SKM-1 (cell line): ENCODE measurements at regions not wholly inside any gene's neighbourhood (a gene's known extent, or its start where the extent isn't known, plus 50 kb on each side); places are given as distances from the start of the nearest gene placed in this dataset.

Experiments
- DNase-seq: peaks from one replicate; lab custom pipeline; 2025; ENCODE audit not compliant: unreplicated experiment; lab: John Stamatoyannopoulos, UW

GRCh38 chr7:79590391-79590790, 136.9 kb upstream of the MAGI2 start:
- no peak for DNase-seq

GRCh38 chr7:79570903-79571302, 117.4 kb upstream of the MAGI2 start:
- DNase-seq = no peak

GRCh38 chr7:79563821-79564522, 110.5 kb upstream of the MAGI2 start:
- no peak for DNase-seq

- no peak for DNase-seq
Measured at GRCh38 chr7:79555571-79555970, 102.1 kb upstream of the MAGI2 start.

GRCh38 chr7:79553811-79554555, 100.5 kb upstream of the MAGI2 start:
- no peak for DNase-seq

- no peak for DNase-seq
Measured at GRCh38 chr7:79552463-79552862, 99.0 kb upstream of the MAGI2 start.

- no peak for DNase-seq
Measured at GRCh38 chr7:79548727-79549126, 95.3 kb upstream of the MAGI2 start.

GRCh38 chr7:79547132-79547531, 93.7 kb upstream of the MAGI2 start:
- DNase-seq = no peak

GRCh38 chr7:79540592-79540991, 87.1 kb upstream of the MAGI2 start:
- DNase-seq = no peak

GRCh38 chr7:79534128-79534527, 80.7 kb upstream of the MAGI2 start:
- no peak for DNase-seq

- DNase-seq = no peak
Measured at GRCh38 chr7:79531905-79532664, 78.6 kb upstream of the MAGI2 start.

GRCh38 chr7:79531116-79531515, 77.6 kb upstream of the MAGI2 start:
- DNase-seq = no peak

- no peak for DNase-seq
Measured at GRCh38 chr7:79529881-79530235, 76.4 kb upstream of the MAGI2 start.

GRCh38 chr7:79529214-79529880, 75.9 kb upstream of the MAGI2 start:
- no peak for DNase-seq

- DNase-seq = no peak
Measured at GRCh38 chr7:79528421-79528820, 75.0 kb upstream of the MAGI2 start.

- DNase-seq = no peak
Measured at GRCh38 chr7:79524048-79524447, 70.6 kb upstream of the MAGI2 start.

- no peak for DNase-seq
Measured at GRCh38 chr7:79523436-79523835, 70.0 kb upstream of the MAGI2 start.

GRCh38 chr7:79520543-79520942, 67.1 kb upstream of the MAGI2 start:
- no peak for DNase-seq

- no peak for DNase-seq
Measured at GRCh38 chr7:79515358-79515757, 61.9 kb upstream of the MAGI2 start.

- DNase-seq = no peak
Measured at GRCh38 chr7:79513261-79513660, 59.8 kb upstream of the MAGI2 start.

- no peak for DNase-seq
Measured at GRCh38 chr7:79512261-79512660, 58.8 kb upstream of the MAGI2 start.
